Adrenal gland (tissue), 9 donors: ENCODE measurements at regions not wholly inside any gene's neighbourhood (a gene's known extent, or its start where the extent isn't known, plus 50 kb on each side); places are given as distances from the start of the nearest gene placed in this dataset.
"Not testable (repeated sequence)": the region's sequence is repeated elsewhere in the genome, so short reads cannot be mapped to it uniquely, and the experiment has no call there.

ENCODE experiments used
- DNase-seq, 7 donors: peaks; one replicate each; pipeline ENCODE4 v3.0.0-alpha.2; 2019 to 2020
- H3K27ac ChIP-seq, 5 donors: fragments of 200-600 bp; sonication (generic) in 4 of 5; 1 replicate in 3 of 5; 2 replicates in 2 of 5; pipeline versions ENCODE4 v1.5.1 to v1.8.0; 2016 to 2020; ENCODE audit warnings: mild to moderate bottlenecking in 1 of 5
- H3K27me3 ChIP-seq: fragments of 200-600 bp; 2 replicates; pipeline ENCODE4 v1.8.0; 2021
- H3K36me3 ChIP-seq, 2 donors: fragments of 200-600 bp; replicated peaks in 1 of 2; 1 replicate in 1 of 2; 2 replicates in 1 of 2; pipeline versions ENCODE4 v1.5.1 to v1.8.0; 2018 to 2022
- H3K4me1 ChIP-seq, 2 donors: fragments of 200-600 bp; replicated peaks in 1 of 2; 1 replicate in 1 of 2; 2 replicates in 1 of 2; pipeline versions ENCODE4 v1.5.1 to v1.8.0; 2018 to 2021
- H3K4me3 ChIP-seq, 4 donors: fragments of 200-600 bp; sonication (generic) in 3 of 4; one replicate each; pipeline ENCODE4 v1.5.1; 2016 to 2018
- H3K9me3 ChIP-seq, 3 donors: fragments of 200-600 bp; sonication (generic) in 1 of 3; replicated peaks in 1 of 3; 1 replicate in 2 of 3; 2 replicates in 1 of 3; pipeline versions ENCODE4 v1.5.1 to v1.8.0; 2016 to 2021
- POLR2A ChIP-seq, 2 donors: fragments of 450-650 bp; IDR thresholded peaks; one replicate each; pipeline ENCODE4 v1.6.1; 2017; ENCODE audit warnings: antibody characterized with exemption in 2 of 2, mild to moderate bottlenecking in 2 of 2, moderate library complexity in 1 of 2
- WGBS, 4 donors: extraction: QIAGEN DNeasy Blood & Tissue Kit in 2 of 4; methylation state at CpG; one replicate each; pipeline versions ENCODE4 v1.1.5 to v1.1.7; 2013 to 2017; 5-methylcytosine and 5-hydroxymethylcytosine counted together
- intact Hi-C, 2 donors: fragments of 100-400 bp; cut with DNase I; formaldehyde crosslinking; loops; one replicate each; pipeline versions ENCODE4 v1.14.1 to v1.15.0; 2022 to 2023
- TF ChIP-seq, protein P1 (sequence below), 6 experiments: fragments of 450-650 bp in 4 of 6; fragments of 200-600 bp in 2 of 6; sonication (generic) in 1 of 6; IDR thresholded peaks; 1 replicate in 5 of 6; 2 replicates in 1 of 6; pipeline versions ENCODE4 v1.5.1 to v1.8.0; 2016 to 2021; ENCODE audit warnings: antibody characterized with exemption in 6 of 6, mild to moderate bottlenecking in 2 of 6, moderate library complexity in 1 of 6
- donor health status: healthy with polysubstance abuse.
- donor health status: Bipolar disorder and iron deficiency.
- donor health status: DM: yes; HTN: yes; CAD: no.
- donor health status: DM: no; HTN: no; CAD: no.
- donor health status: DM: no; HTN: no; CAD: no.

GRCh38 chr11:69899957-69900821 lies 81.0 kb upstream of the FGF3 start:
- TF ChIP-seq, protein P1, sequence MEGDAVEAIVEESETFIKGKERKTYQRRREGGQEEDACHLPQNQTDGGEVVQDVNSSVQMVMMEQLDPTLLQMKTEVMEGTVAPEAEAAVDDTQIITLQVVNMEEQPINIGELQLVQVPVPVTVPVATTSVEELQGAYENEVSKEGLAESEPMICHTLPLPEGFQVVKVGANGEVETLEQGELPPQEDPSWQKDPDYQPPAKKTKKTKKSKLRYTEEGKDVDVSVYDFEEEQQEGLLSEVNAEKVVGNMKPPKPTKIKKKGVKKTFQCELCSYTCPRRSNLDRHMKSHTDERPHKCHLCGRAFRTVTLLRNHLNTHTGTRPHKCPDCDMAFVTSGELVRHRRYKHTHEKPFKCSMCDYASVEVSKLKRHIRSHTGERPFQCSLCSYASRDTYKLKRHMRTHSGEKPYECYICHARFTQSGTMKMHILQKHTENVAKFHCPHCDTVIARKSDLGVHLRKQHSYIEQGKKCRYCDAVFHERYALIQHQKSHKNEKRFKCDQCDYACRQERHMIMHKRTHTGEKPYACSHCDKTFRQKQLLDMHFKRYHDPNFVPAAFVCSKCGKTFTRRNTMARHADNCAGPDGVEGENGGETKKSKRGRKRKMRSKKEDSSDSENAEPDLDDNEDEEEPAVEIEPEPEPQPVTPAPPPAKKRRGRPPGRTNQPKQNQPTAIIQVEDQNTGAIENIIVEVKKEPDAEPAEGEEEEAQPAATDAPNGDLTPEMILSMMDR (IDR thresholded peaks at IDR 0.05), result peak in 1 of 6 experiments; percentile 15
- TF ChIP-seq POLR2A (IDR thresholded peaks at IDR 0.05), result peak in 1 of 2 donors; percentile 53
- intact Hi-C loops, result no loop called here
- 43 to 58% (median 46%) methylated on average over 5 to 9 of the region's 9 CpGs for WGBS, 4 donors
- Histone ChIP-seq H3K27ac (peak overlapping the region in 2 of 5 donors; percentile 47 to 51), H3K9me3 (no peaks in the 10 kb centered on the region), H3K4me1 (peaks cover 9 to 12% of the 10 kb centered on the region in 2 donors), H3K4me3 (no peak overlapping the region), H3K36me3 (no peaks in the 10 kb centered on the region), H3K27me3 (no peaks in the 10 kb centered on the region)
- peak; percentile 70 to 95 (median 93) for DNase-seq

DNA sequence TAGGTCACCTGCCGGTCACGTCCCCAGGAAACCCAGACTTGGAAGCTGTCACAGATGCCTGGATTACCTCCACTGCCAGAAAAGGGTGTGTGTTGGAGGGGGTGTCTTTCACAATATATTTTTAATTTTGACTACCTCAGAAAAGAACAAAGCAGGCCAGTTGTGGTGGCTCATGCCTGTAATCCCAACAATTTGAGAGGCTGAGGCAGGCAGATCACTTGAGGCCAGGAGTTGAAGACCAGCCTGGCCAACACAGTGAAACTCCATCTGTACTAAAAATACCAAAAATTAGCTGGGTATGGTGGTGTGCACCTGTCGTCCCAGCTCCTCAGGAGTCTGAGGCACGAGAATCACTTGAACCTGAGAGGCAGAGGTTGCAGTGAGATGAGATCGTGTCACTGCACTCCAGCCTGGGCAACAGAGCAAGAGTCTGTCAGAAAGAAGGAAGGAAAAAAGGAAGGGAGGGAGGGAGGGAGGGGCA lies 81.6 kb upstream of the FGF3 start:
- H3K4me3 ChIP-seq, intact Hi-C loops, H3K27me3 ChIP-seq, H3K9me3 ChIP-seq, H3K36me3 ChIP-seq, DNase-seq: not testable (repeated sequence)
- WGBS, 4 donors, result 55 to 65% (median 63%) methylated on average over 3 to 5 of the region's 5 CpGs
- Histone ChIP-seq H3K27ac (peak overlapping the region in 2 of 5 donors; percentile 13 to 38), H3K4me1 (peaks cover 12 to 14% of the 10 kb centered on the region in 2 donors)

DNA sequence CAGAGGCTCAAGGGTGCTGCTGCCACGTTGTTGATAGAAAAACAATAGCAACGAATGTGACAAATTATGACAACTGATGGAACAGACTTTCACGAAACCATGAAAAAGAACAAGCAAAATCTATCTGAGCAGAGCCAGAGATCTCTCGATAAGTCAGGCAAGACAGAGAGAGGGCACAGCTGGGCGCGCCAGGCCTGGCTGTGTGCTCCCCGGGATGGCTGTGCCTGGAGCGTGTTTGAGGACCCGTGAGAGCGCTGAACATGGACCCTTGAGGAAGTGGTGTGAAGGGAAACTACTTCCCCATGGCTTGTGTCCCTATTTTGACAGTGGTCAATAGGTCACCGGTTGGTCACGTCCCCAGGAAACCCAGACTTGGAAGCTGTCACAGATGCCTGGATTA lies 83.1 kb upstream of the FGF3 start:
- Histone ChIP-seq H3K4me1 (peaks cover 21% of the 10 kb centered on the region in 2 donors), H3K9me3 (no peaks in the 10 kb centered on the region), H3K4me3 (no peak overlapping the region), H3K36me3 (no peaks in the 10 kb centered on the region), H3K27ac (no peak overlapping the region), H3K27me3 (no peaks in the 10 kb centered on the region)
- no peak for DNase-seq
- 86 to 94% (median 89%) methylated on average over 12 of the region's 12 CpGs for WGBS, 4 donors
- intact Hi-C loops, result no loop called here
- TF ChIP-seq POLR2A (IDR thresholded peaks at IDR 0.05), result no peak
- TF ChIP-seq, protein P1 (IDR thresholded peaks at IDR 0.05), result no peak

- no peak overlapping the region for H3K4me3 ChIP-seq
- H3K27ac ChIP-seq, result no peak overlapping the region
- no peak for DNase-seq
- no peaks in the 10 kb centered on the region for H3K9me3 ChIP-seq
- H3K27me3 ChIP-seq, result no peaks in the 10 kb centered on the region
- intact Hi-C loops, result no loop called here
- no peaks in the 10 kb centered on the region for H3K36me3 ChIP-seq
- WGBS, 4 donors, result 74 to 75% (median 74%) methylated on average over 6 to 8 of the region's 8 CpGs
- H3K4me1 ChIP-seq, result peaks cover 21% of the 10 kb centered on the region in 2 donors
- TF ChIP-seq POLR2A (IDR thresholded peaks at IDR 0.05), result no peak
- TF ChIP-seq, protein P1 (IDR thresholded peaks at IDR 0.05), result no peak
Measured at GRCh38 chr11:69903211-69903610, 84.0 kb upstream of the FGF3 start.
